ENCODE measurements at regions not wholly inside any gene's neighbourhood (a gene's known extent, or its start where the extent isn't known, plus 50 kb on each side); places are given as distances from the start of the nearest gene placed in this dataset.

DNA sequence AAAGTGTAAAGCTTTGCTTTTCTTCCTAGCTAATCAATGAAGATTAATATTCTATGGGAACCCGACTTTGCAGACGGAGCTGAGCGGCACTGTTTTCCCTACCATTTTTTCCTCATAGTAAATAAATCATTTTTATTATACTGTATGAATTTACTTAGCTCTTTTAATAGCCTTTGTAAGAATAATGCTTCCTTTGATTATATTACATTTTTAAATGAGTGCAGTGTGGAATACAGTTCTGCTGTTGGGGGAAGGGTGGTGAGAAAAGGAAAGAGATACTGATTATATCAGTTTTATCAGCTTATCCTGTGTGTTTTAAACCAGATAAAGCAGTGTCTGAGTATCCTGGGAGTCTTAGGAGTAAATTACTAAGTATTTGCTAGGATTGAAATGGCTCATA, 221.4 kb upstream of the RBFOX1 start (continued):
- TF ChIP-seq, protein P1, sequence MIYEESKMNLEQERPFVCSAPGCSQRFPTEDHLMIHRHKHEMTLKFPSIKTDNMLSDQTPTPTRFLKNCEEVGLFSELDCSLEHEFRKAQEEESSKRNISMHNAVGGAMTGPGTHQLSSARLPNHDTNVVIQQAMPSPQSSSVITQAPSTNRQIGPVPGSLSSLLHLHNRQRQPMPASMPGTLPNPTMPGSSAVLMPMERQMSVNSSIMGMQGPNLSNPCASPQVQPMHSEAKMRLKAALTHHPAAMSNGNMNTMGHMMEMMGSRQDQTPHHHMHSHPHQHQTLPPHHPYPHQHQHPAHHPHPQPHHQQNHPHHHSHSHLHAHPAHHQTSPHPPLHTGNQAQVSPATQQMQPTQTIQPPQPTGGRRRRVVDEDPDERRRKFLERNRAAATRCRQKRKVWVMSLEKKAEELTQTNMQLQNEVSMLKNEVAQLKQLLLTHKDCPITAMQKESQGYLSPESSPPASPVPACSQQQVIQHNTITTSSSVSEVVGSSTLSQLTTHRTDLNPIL (CRISPR knock-in tag; IDR thresholded peaks at IDR 0.05; ENCODE audit: low read depth), result no peak
- no peak for TF ChIP-seq ZFP30 (CRISPR knock-in tag; IDR thresholded peaks at IDR 0.05)
- no peak for TF ChIP-seq OSR1 (CRISPR knock-in tag; IDR thresholded peaks at IDR 0.05)
- no peak for TF ChIP-seq PPARA (CRISPR knock-in tag; IDR thresholded peaks at IDR 0.05; ENCODE audit: borderline replicate concordance)
- TF ChIP-seq ARNTL (CRISPR knock-in tag; IDR thresholded peaks at IDR 0.05; ENCODE audit: borderline replicate concordance, low read depth), result no peak

DNA sequence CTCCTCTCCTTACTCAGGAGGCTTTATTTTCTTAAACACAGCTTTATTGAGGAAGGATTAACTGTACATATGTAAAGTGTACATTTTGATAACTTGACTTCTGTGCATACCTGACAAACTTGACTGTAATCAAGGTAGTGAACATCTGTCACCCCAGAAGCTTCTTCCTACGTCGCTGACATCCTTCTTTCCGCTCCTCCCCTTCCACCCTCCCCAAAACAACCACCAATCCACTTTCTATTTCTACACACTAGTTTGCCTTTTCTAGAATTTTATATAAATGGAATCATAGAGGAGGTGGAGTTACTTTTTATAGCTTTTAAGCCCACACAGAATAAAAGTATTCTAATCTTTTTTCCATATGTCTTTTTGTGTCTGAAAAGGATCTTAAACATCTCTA, 225.2 kb upstream of the RBFOX1 start:
- no peak for TF ChIP-seq ZNF565 (CRISPR knock-in tag; conservative IDR thresholded peaks at IDR 0.05; ENCODE audit: low read depth)
- TF ChIP-seq ARNTL (CRISPR knock-in tag; IDR thresholded peaks at IDR 0.05; ENCODE audit: borderline replicate concordance, low read depth), result no peak
- TF ChIP-seq SNAI2 (CRISPR knock-in tag; IDR thresholded peaks at IDR 0.05), result no peak
- TF ChIP-seq ZFP3 (CRISPR knock-in tag; IDR thresholded peaks at IDR 0.05), result no peak
- no peak for ATAC-seq

DNA sequence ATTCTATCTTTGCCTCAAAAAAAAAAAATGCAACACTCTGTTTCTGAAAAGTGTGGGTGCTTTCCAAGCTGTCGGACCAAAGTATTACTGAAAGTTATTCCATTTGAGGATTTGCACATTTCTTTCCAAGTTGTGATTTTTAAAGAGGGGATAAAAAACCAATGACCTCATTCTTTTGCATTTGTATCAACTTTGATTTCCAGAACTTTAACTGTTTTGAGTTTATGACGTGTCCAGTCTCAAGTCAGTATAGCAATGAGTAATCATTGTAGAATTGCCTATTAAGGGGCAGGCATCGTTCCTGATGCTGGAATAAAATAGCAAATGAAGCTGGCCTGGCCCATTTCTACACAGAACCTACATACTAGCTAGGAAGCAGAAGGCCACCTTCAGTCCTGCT, 229.6 kb upstream of the RBFOX1 start:
- TF ChIP-seq, protein P2, sequence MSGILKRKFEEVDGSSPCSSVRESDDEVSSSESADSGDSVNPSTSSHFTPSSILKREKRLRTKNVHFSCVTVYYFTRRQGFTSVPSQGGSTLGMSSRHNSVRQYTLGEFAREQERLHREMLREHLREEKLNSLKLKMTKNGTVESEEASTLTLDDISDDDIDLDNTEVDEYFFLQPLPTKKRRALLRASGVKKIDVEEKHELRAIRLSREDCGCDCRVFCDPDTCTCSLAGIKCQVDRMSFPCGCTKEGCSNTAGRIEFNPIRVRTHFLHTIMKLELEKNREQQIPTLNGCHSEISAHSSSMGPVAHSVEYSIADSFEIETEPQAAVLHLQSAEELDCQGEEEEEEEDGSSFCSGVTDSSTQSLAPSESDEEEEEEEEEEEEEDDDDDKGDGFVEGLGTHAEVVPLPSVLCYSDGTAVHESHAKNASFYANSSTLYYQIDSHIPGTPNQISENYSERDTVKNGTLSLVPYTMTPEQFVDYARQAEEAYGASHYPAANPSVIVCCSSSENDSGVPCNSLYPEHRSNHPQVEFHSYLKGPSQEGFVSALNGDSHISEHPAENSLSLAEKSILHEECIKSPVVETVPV (CRISPR knock-in tag; IDR thresholded peaks at IDR 0.05), result no peak
- TF ChIP-seq PPARA (CRISPR knock-in tag; IDR thresholded peaks at IDR 0.05; ENCODE audit: borderline replicate concordance) (no peak), RARB (CRISPR knock-in tag; IDR thresholded peaks at IDR 0.05) (no peak)
- ATAC-seq, result no peak

DNA sequence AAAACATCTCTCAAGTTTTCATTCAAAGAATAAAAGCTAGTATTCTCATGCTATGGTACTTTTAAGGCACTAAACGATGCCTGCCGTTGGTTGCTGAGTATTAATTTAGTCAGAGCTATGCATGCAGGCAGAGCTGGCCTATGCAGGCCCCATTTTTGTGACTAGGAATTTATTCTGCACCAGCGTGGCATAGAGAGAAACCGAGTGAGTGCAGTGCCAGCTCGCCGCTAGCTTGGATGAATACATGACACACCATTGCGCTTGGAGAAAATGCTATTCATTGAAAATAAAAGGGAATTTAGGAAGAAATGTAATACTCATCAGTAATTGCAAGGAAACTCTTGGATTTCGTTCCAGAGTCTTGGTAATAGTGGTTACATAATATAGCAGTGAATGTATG, 231.6 kb upstream of the RBFOX1 start:
- TF ChIP-seq, protein P1 (CRISPR knock-in tag; IDR thresholded peaks at IDR 0.05; ENCODE audit: low read depth), result no peak
- TF ChIP-seq ZC3H10 (CRISPR knock-in tag; IDR thresholded peaks at IDR 0.05) (no peak), ZNF70 (CRISPR knock-in tag; IDR thresholded peaks at IDR 0.05) (no peak), RARB (CRISPR knock-in tag; IDR thresholded peaks at IDR 0.05) (no peak), BACH2 (CRISPR knock-in tag; IDR thresholded peaks at IDR 0.05; ENCODE audit: borderline replicate concordance) (no peak), CSDC2 (CRISPR knock-in tag; IDR thresholded peaks at IDR 0.05) (no peak), ZNF565 (CRISPR knock-in tag; conservative IDR thresholded peaks at IDR 0.05; ENCODE audit: low read depth) (no peak), GLIS3 (CRISPR knock-in tag; IDR thresholded peaks at IDR 0.05) (no peak)
- TF ChIP-seq, protein P3, sequence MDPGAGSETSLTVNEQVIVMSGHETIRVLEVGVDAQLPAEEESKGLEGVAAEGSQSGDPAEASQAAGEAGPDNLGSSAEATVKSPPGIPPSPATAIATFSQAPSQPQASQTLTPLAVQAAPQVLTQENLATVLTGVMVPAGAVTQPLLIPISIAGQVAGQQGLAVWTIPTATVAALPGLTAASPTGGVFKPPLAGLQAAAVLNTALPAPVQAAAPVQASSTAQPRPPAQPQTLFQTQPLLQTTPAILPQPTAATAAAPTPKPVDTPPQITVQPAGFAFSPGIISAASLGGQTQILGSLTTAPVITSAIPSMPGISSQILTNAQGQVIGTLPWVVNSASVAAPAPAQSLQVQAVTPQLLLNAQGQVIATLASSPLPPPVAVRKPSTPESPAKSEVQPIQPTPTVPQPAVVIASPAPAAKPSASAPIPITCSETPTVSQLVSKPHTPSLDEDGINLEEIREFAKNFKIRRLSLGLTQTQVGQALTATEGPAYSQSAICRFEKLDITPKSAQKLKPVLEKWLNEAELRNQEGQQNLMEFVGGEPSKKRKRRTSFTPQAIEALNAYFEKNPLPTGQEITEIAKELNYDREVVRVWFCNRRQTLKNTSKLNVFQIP (CRISPR knock-in tag; IDR thresholded peaks at IDR 0.05; ENCODE audit: borderline replicate concordance, low read depth), result no peak
- TF ChIP-seq, protein P2 (CRISPR knock-in tag; IDR thresholded peaks at IDR 0.05), result no peak
- TF ChIP-seq, protein P4, sequence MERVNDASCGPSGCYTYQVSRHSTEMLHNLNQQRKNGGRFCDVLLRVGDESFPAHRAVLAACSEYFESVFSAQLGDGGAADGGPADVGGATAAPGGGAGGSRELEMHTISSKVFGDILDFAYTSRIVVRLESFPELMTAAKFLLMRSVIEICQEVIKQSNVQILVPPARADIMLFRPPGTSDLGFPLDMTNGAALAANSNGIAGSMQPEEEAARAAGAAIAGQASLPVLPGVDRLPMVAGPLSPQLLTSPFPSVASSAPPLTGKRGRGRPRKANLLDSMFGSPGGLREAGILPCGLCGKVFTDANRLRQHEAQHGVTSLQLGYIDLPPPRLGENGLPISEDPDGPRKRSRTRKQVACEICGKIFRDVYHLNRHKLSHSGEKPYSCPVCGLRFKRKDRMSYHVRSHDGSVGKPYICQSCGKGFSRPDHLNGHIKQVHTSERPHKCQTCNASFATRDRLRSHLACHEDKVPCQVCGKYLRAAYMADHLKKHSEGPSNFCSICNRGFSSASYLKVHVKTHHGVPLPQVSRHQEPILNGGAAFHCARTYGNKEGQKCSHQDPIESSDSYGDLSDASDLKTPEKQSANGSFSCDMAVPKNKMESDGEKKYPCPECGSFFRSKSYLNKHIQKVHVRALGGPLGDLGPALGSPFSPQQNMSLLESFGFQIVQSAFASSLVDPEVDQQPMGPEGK (CRISPR knock-in tag; IDR thresholded peaks at IDR 0.05; ENCODE audit: borderline replicate concordance), result no peak

DNA sequence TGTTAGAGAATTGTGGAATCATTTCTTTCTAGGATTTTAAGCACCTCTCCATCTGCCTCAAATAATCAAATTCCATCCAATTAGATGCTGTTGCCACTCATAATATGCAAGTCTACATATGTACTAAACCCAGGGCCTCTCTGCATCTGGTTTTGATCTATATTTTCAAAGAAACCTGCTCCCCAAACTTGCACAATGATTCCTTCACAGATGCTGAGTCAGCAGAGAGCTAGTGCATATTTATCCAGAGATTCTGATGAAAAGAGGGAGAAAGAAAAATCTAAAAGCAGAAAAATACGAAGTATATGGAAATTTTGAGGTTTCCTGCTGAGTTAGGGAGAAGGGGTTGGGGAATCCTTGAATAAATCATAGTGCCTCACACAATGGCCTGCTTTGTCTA, 235.1 kb upstream of the RBFOX1 start:
- ATAC-seq, result no peak
- TF ChIP-seq ESRRG (CRISPR knock-in tag; IDR thresholded peaks at IDR 0.05) (no peak), SNAI2 (CRISPR knock-in tag; IDR thresholded peaks at IDR 0.05) (no peak), ISL1 (CRISPR knock-in tag; IDR thresholded peaks at IDR 0.05) (no peak), OSR1 (CRISPR knock-in tag; IDR thresholded peaks at IDR 0.05) (no peak), ARNTL (CRISPR knock-in tag; IDR thresholded peaks at IDR 0.05; ENCODE audit: borderline replicate concordance, low read depth) (no peak), GLIS3 (CRISPR knock-in tag; IDR thresholded peaks at IDR 0.05) (no peak), TOX (CRISPR knock-in tag; IDR thresholded peaks at IDR 0.05; ENCODE audit: borderline replicate concordance) (no peak)
- TF ChIP-seq, protein P2 (CRISPR knock-in tag; IDR thresholded peaks at IDR 0.05), result no peak
- TF ChIP-seq, protein P3 (CRISPR knock-in tag; IDR thresholded peaks at IDR 0.05; ENCODE audit: borderline replicate concordance, low read depth), result no peak

More for the DNA sequence above, 231.6 kb upstream of the RBFOX1 start:
- ATAC-seq, result no peak

All from SK-N-SH treated with all-trans-retinoic acid at 6 μM for 48 hours (cell line).